OCI-LY7 (cell line): ENCODE measurements at regions not wholly inside any gene's neighbourhood (a gene's known extent, or its start where the extent isn't known, plus 50 kb on each side); places are given as distances from the start of the nearest gene placed in this dataset.

Experiments used
- EZH2phosphoT487 ChIP-seq: fragments of 200-600 bp; sonication (generic); IDR thresholded peaks from 2 replicates; pipeline ENCODE4 v1.6.1; 2018; ENCODE audit warnings: low read depth, borderline replicate concordance, mild to moderate bottlenecking, mixed run types, antibody characterized with exemption, low read length, moderate library complexity, mixed read lengths
- TF ChIP-seq, protein P1 (sequence below): fragments of 200-600 bp; sonication (generic); conservative IDR thresholded peaks from 2 replicates; pipeline ENCODE4 v1.5.1; 2014; ENCODE audit warnings: mild to moderate bottlenecking, antibody characterized with exemption, low read length, moderate library complexity, mixed read lengths

DNA sequence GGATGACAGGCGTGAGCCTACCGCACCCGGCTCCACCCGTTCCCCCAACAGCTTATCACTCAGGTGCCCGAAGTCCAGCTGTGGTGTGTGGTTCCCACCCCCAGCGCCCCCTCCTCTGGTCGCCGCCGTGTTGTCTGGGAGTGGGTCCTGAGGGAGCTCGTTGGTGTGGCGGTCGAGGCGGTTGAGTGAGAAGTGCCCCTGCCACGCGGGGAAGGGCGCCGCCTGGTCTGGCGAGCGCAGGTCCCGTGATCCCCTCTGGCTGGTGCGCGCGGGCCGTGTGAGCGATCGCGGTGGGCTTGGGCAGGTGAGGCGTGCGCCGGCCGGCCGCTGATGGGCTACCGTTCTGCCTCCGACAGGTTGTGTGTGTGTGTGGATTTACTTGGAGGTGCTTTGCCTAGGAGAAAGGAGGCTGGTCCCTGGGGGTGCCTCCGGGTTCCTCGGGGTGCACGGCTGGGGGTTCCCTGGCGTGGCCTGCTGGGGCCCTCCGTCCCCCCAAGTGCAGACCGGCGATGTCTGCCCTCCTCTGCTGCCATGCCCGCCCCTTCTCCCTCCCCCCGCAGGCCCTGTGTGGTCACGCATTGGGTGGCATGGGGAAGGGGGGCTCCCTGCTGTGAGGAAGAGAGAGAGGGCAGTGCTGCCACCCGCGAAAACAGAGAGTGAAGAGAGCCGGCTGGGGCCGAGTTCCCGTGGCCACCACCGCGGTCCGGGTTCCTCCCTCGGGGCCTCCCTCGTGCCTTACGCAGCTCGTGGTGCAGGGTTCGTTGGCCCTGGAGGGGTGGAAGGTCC lies 336.0 kb upstream of the DEFB115 start:
- TF ChIP-seq, protein P1, sequence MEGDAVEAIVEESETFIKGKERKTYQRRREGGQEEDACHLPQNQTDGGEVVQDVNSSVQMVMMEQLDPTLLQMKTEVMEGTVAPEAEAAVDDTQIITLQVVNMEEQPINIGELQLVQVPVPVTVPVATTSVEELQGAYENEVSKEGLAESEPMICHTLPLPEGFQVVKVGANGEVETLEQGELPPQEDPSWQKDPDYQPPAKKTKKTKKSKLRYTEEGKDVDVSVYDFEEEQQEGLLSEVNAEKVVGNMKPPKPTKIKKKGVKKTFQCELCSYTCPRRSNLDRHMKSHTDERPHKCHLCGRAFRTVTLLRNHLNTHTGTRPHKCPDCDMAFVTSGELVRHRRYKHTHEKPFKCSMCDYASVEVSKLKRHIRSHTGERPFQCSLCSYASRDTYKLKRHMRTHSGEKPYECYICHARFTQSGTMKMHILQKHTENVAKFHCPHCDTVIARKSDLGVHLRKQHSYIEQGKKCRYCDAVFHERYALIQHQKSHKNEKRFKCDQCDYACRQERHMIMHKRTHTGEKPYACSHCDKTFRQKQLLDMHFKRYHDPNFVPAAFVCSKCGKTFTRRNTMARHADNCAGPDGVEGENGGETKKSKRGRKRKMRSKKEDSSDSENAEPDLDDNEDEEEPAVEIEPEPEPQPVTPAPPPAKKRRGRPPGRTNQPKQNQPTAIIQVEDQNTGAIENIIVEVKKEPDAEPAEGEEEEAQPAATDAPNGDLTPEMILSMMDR, result no peak
- TF ChIP-seq EZH2phosphoT487, result no peak
